H4 (cell line): ENCODE measurements at regions not wholly inside any gene's neighbourhood (a gene's known extent, or its start where the extent isn't known, plus 50 kb on each side); places are given as distances from the start of the nearest gene placed in this dataset.

Experiments used
- DNase-seq: peaks from one replicate; pipeline ENCODE4 v3.0.0-alpha.2; 2015; ENCODE audit warnings: low spot score

DNA sequence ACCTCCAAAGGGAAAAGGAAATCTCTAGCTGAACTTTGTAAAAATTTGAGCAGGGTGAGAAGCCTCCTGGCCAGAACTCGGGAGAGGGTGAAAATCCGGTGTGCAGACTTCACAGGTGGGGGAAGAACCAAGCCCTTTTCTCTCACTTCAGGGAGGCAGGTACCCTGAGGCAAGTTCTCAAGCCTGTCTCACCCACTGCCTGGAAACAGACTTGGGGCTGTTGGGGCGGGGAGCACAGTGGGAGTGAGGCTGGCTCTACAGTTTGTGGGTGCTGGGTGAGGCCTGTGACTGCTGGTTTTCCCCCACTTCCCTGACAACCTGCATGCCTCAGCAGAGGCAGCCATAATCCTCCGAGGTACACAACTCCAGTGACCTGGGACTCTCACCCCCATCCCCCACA is 187.1 kb downstream of the KIF4B start:
- DNase-seq: no peak

GRCh38 chr5:155211764-155212163 is 198.2 kb downstream of the KIF4B start:
- DNase-seq: no peak

DNA sequence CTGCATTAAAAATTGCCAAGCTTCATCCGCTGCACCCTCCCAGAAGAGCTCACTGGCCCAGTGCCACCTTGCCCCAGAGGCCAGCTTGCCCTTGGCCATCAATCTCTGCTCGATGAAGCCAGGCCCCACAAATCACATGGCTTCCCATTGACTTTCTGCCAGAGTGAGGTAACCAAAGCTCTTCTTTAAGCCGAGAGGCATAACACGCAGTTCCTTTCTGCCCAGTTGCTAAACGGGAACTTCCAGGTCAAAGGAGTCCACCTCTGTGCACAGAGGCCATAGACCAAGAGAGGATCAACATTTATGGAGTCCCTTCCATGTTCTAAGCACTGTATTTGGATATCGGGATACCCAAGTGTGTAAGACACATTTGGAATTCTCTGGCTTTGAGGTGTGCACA is 208.8 kb downstream of the KIF4B start:
- DNase-seq: no peak

DNA sequence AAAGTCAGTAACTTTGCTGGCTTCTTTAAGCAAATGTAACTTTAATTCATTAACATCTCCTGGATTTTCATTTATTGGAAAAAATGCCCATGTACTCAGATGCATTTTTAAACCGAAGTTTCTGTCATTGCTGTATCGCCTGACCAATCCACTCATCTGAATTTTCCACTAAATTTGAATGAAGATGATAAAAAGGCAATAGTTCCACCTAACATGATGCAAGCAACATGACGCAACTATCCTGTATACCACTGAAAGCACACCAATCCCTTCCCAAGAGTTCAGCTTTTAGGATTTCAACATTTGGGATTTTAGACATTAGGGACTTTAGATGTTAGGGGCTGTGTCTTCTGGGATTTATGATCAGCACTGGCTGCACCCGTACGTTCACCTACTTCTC is 215.6 kb downstream of the KIF4B start:
- DNase-seq: no peak

DNA sequence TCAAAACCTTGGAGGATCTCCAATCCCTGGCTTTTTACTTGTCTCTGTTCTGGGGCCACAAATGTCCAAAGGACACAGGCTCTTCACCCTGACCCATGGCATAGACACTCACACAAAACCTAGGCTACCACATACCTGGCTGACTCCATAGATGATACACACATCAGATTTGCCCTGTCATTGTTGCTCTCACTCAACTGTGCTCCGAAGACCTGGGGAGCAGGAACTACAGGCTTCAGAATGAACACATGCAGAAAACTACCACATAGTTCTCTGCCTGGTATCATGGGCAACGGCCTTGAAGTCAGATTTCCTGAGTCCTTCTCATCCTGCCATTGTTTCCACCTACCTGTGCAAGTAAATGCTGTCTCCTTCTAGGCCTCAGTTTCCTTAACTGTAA is 226.2 kb downstream of the KIF4B start:
- DNase-seq: no peak

DNA sequence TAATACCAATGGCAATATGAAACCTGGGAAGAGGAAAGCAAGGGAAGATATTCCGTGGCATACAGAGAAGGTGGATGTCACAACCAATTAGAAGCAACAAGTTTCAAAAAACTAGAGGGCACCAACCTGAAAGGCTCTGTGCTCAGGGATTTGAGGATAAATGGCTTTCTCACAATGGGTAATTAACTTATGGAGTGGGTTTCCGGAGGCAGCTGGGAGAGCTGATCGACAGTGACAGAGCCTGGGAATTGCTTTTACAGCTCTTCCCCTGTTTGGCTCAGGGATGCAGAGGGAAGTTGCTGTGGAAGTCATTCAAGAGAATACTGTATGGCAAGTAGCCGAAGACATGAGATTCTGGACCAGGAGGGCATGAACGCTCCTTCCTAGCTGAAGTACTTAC is 237.0 kb downstream of the KIF4B start:
- DNase-seq: no peak

DNA sequence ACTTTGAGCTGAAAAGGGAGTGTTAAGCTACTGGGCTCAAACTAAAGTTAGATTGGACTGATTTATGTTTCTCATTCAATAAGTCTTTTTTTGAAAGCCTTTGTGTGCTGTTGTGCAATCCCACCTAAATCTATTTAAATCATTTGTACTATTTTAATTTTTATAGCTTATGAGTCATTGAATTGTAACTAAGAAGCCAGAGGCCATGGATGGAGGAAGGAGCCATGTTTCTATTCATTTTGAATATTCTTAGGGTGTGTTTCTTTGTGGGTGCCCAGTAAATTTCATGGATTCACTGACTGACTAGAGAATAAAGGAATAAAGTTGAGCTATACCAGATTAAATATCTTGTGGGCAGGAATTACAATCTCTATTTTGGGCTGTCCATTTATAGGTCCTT is 238.5 kb downstream of the KIF4B start:
- DNase-seq: no peak

- no peak for DNase-seq
These were observed 239.2 kb downstream of the KIF4B start for GRCh38 chr5:155252717-155253116.

DNA sequence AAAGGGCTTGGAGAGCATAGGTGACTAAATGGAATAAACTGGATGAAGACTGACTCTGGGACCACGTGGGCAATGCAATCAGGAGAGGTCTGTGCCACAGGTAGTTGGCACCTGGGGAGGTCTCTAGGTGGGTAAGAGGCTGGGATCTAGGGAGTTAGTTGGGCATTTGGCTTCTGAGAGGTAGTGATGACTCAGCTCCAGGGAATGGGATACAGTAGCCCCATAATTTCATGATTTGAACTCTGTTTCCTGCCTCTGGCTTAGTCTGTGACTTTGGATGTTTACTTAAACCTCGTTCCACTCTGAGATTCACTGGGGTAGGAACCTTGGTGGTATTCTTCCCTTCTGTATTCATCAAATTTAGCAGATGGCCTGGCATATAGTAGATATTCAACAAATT is 240.8 kb downstream of the KIF4B start:
- no peak for DNase-seq

- no peak for DNase-seq
These were observed 244.6 kb downstream of the KIF4B start for GRCh38 chr5:155258161-155258560.

- DNase-seq: no peak
These were observed 246.1 kb downstream of the KIF4B start for GRCh38 chr5:155259648-155260047.

GRCh38 chr5:155260798-155261197 is 247.2 kb downstream of the KIF4B start:
- DNase-seq: no peak

- no peak for DNase-seq
These were observed 249.8 kb downstream of the KIF4B start for GRCh38 chr5:155263381-155263780.

DNA sequence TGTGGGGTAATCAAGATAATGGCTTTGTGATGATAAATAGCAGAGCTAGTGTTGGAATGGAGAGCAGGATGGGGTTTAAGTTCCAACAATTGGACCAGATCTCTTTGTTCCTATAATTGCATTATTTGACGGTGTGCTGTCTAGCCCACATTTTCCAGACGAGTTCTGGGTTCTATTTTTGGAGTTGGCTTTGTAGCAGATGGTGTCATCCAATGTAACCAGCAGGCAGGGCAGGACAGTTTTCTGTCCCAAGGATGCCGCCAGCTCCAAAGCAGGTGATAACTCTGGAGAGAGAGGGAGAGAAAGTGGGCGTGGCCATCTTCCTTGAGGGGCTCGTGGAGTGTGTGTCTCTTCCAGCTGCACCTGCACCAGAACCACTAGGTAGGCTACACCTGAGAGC is 251.3 kb downstream of the KIF4B start:
- no peak for DNase-seq

GRCh38 chr5:155268770-155269425 is 255.3 kb downstream of the KIF4B start:
- no peak for DNase-seq

GRCh38 chr5:155270725-155271124 is 257.2 kb downstream of the KIF4B start:
- no peak for DNase-seq

GRCh38 chr5:155274484-155274883 is 260.9 kb downstream of the KIF4B start:
- DNase-seq: no peak

DNA sequence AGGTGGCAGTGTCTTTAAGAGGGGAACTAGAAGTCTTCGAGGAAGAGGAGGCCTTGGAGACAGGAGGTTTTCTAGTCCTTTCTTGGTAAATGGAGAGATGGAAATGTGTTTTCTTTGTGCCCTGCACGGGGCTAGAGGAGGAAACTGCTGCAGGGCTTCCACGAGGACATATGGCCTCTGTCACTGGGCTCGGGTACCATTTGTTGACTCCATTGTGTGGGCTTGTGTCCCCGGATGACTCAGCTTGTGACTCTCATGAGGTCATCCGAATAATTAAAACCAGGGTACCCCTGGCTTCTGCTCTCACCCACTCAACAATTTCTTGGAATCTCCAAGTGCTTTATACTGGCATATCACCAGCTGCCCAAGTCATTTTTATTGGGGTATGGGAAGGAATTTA is 261.7 kb downstream of the KIF4B start:
- DNase-seq: no peak

DNA sequence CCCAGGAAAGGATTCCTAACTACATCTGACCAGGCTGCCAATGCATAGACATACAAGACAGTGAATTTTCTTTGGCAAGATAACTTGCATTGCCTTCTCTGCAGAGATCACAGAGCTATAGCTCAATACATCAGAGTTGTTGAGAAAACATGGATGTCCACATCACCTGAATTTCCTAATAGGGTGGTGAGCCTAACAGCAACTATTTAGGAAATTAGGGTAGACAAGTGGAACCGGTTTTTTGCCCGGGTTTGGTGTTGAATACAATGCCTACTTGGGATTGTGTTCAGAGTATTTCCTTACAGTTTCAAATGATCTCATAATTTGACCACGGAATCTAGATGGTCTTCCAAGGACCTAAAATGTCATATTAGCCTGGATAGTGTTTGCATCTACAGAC is 262.7 kb downstream of the KIF4B start:
- DNase-seq: no peak

DNA sequence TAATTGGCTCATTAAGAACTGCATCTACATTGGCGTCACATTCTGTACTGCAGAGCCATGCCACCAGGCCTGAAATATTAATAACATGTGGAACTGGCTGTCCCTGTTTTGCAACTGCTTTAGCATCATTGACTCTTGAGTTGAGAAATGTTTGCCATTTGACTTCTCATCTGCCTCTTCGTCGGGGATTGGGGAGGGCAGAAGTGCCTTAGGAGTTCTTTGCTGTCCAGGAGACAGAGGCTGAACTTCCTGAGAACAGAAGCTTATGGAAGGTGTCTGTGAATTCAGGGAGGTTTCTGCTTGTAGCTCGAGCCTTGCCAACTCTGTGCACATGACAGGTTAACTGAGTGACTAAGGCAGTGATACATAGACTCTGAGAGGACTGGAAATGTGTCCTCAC is 265.0 kb downstream of the KIF4B start:
- no peak for DNase-seq

DNA sequence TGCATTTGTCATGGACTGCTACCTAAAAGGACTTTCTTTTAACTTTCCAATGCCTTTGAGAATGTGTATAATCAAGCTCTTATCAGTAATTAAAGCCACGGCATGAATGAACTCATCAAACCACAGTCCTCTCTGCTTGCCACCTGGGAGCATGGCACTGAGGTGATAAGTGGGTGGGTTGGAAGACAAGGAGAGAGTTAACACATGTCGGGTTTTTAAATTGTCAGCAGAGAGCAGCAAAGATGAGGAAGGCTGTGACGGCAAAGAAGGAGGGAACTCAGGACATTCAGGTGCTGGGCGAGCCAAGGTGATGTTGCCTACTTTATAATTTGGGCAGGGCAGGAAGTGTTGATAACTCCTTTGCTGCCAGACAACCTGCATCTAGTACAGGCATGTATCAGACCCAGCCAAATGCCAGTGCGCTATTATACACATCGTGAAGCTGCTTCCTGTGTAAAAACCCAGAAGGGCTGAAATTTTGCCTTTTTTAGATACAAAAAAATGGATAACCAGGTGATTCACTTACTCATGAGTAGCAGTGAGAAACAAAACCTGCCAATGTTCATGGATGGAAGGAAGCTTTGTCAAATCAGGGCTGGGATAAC is 269.1 kb downstream of the KIF4B start:
- no peak for DNase-seq

GRCh38 chr5:155285706-155286105 is 272.2 kb downstream of the KIF4B start:
- no peak for DNase-seq

DNA sequence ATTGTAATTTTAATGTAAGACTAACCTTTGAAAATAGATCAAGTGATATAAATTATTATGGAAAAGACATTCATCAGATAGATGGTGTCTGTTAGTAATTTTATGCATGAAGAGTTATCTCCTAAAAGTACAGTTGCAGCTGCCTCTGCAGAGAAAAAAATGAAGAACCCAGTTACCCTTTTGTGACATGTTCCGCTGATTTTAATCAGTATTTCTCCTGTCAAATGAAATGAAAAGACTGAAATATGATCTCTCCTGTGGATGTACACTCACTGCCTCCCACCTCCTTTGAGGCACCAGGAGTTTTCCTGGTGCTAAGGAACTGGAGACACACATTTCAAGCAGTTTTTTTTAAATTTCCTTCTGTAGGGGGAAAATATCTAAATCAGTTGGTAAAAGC is 277.4 kb downstream of the KIF4B start:
- no peak for DNase-seq

- DNase-seq: no peak
These were observed 280.1 kb downstream of the KIF4B start for GRCh38 chr5:155293605-155294178.
